ENCODE measurements at regions not wholly inside any gene's neighbourhood (a gene's known extent, or its start where the extent isn't known, plus 50 kb on each side); places are given as distances from the start of the nearest gene placed in this dataset.

DNA sequence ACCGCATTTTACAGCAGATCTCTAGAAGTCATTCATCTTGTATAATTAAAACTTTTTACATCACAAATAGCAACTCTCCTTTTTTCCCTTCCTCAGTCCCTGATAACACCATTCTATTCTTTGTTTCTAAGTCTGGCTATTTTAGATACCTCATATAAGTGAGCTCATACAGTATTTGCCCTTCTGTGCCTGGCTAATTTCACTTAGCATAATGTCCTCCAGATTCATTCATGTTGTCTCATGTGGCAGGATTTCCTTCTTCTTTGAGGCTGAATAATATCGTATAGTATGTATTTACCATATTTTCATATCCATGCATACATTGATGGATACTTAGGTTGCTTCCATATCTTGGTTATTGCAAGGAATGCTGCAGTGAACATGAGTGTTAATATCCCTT lies 362.0 kb downstream of the RFC3 start:
- no peak for TF ChIP-seq POLR2A (IDR thresholded peaks at IDR 0.05)
- TF ChIP-seq CTCF (IDR thresholded peaks at IDR 0.05) = no peak

Data from thyroid gland (tissue), 4 donors.